A673 (cell line): ENCODE measurements at regions not wholly inside any gene's neighbourhood (a gene's known extent, or its start where the extent isn't known, plus 50 kb on each side); places are given as distances from the start of the nearest gene placed in this dataset.

ENCODE experiments used
- BruUV-seq: library from RNA; stranded (reverse); fragments of 400-500 nt; replicated peaks from 2 replicates; lab custom pipeline; 2021; lab: Mats Ljungman, UMichigan
- CTCF ChIA-PET: fragments of 300-600 bp; sonication (Branson Sonifier 250); formaldehyde crosslinking; loops from one replicate; lab custom pipeline; 2022; ENCODE audit warnings: antibody characterized with exemption; lab: Charles Lee
- POLR2A ChIA-PET: fragments of 300-600 bp; sonication (Branson Sonifier 250); formaldehyde crosslinking; loops from one replicate; lab custom pipeline; 2022; ENCODE audit warnings: antibody characterized with exemption; ENCODE audit not compliant: low non-redundant PET; lab: Charles Lee
- DNase-seq: peaks from one replicate; pipeline ENCODE4 v3.0.0-alpha.2; 2015; ENCODE audit warnings: low spot score
- H3K27ac ChIP-seq: fragments of 200-600 bp; sonication (generic); 2 replicates; pipeline ENCODE4 v1.5.1; 2016; ENCODE audit warnings: mixed run types, low read depth, mild to moderate bottlenecking, mixed read lengths, antibody characterized with exemption, low read length; ENCODE audit not compliant: poor library complexity, severe bottlenecking
- H3K27me3 ChIP-seq: fragments of 200-600 bp; sonication (generic); replicated peaks from 2 replicates; pipeline ENCODE4 v1.6.1; 2017; ENCODE audit warnings: mixed run types, low read depth, mild to moderate bottlenecking, mixed read lengths, antibody characterized with exemption, low read length; ENCODE audit not compliant: insufficient read depth, poor library complexity
- H3K36me3 ChIP-seq: fragments of 200-600 bp; sonication (generic); 2 replicates; pipeline ENCODE4 v1.6.1; 2016; ENCODE audit warnings: mixed run types, mild to moderate bottlenecking, mixed read lengths, antibody characterized with exemption, low read length; ENCODE audit not compliant: insufficient read depth, poor library complexity, severe bottlenecking
- H3K4me1 ChIP-seq: fragments of 200-600 bp; sonication (generic); 2 replicates; pipeline ENCODE4 v1.6.1; 2017; ENCODE audit warnings: mixed run types, mild to moderate bottlenecking, mixed read lengths, antibody characterized with exemption, low read length; ENCODE audit not compliant: insufficient read depth, poor library complexity, severe bottlenecking
- H3K4me3 ChIP-seq: fragments of 200-600 bp; sonication (generic); 2 replicates; pipeline ENCODE4 v1.5.1; 2016; ENCODE audit warnings: low read depth, mixed run types, mild to moderate bottlenecking, mixed read lengths, low read length; ENCODE audit not compliant: poor library complexity, severe bottlenecking
- H3K9me3 ChIP-seq: fragments of 200-600 bp; sonication (generic); 2 replicates; pipeline ENCODE4 v1.6.1; 2016; ENCODE audit warnings: mixed run types, low read depth, mild to moderate bottlenecking, mixed read lengths, antibody characterized with exemption, low read length; ENCODE audit not compliant: poor library complexity, severe bottlenecking
- CTCF ChIP-seq: fragments of 300-800, 200-600 bp; sonication (generic); conservative IDR thresholded peaks from 2 replicates; pipeline ENCODE4 v1.5.1; 2017; ENCODE audit warnings: low read depth, mild to moderate bottlenecking, antibody characterized with exemption, low read length, moderate library complexity, mixed read lengths
- EZH2 ChIP-seq: fragments of 200-600 bp; sonication (generic); IDR thresholded peaks from 2 replicates; pipeline ENCODE4 v1.6.1; 2017; ENCODE audit warnings: borderline replicate concordance, low read depth, mild to moderate bottlenecking, mixed read lengths, antibody characterized with exemption, low read length; ENCODE audit not compliant: poor library complexity, severe bottlenecking
- intact Hi-C: fragments of 100-400 bp; cut with micrococcal nuclease; formaldehyde crosslinking; loops from one replicate; pipeline ENCODE4 v1.10.0; 2022; ENCODE audit not compliant: unreplicated experiment

GRCh38 chr5:164052536-164053093 is 547.2 kb downstream of the MAT2B start:
- H3K4me1 ChIP-seq, result no peaks in the 10 kb centered on the region
- DNase-seq, result no peak
- no TSS peak for BruUV-seq
- H3K4me3 ChIP-seq, result no peak overlapping the region
- no peak overlapping the region for H3K27ac ChIP-seq
- ChIA-PET CTCF (no interaction called here), POLR2A (no interaction called here)
- H3K36me3 ChIP-seq, result no peaks in the 10 kb centered on the region
- intact Hi-C loops, result no loop called here
- H3K27me3 ChIP-seq, result peaks cover 11% of the 10 kb centered on the region
- no peaks in the 10 kb centered on the region for H3K9me3 ChIP-seq
- TF ChIP-seq CTCF (no peak), EZH2 (no peak)

GRCh38 chr5:164053123-164053522 is 547.7 kb downstream of the MAT2B start:
- Histone ChIP-seq H3K4me3 (no peak overlapping the region), H3K27me3 (peaks cover 11% of the 10 kb centered on the region), H3K36me3 (no peaks in the 10 kb centered on the region), H3K4me1 (no peaks in the 10 kb centered on the region), H3K27ac (no peak overlapping the region), H3K9me3 (no peaks in the 10 kb centered on the region)
- intact Hi-C loops, result no loop called here
- BruUV-seq, result no TSS peak
- TF ChIP-seq CTCF, result no peak
- DNase-seq, result no peak
- POLR2A ChIA-PET, result no interaction called here
- CTCF ChIA-PET, result no interaction called here

GRCh38 chr5:164054461-164054860 is 549.0 kb downstream of the MAT2B start:
- POLR2A ChIA-PET, result no interaction called here

More at GRCh38 chr5:164054461-164054860, 549.0 kb downstream of the MAT2B start:
- peaks cover 5% of the 10 kb centered on the region for H3K27me3 ChIP-seq
- H3K27ac ChIP-seq, result no peak overlapping the region
- H3K4me1 ChIP-seq, result no peaks in the 10 kb centered on the region
- CTCF ChIA-PET, result no interaction called here
- intact Hi-C loops, result no loop called here
- no peak overlapping the region for H3K4me3 ChIP-seq
- TF ChIP-seq CTCF (no peak), EZH2 (no peak)
- H3K9me3 ChIP-seq, result no peaks in the 10 kb centered on the region
- no TSS peak for BruUV-seq
- no peak for DNase-seq
- no peaks in the 10 kb centered on the region for H3K36me3 ChIP-seq
